Right lobe of liver (tissue), 6 donors: ENCODE measurements at regions not wholly inside any gene's neighbourhood (a gene's known extent, or its start where the extent isn't known, plus 50 kb on each side); places are given as distances from the start of the nearest gene placed in this dataset.

Source experiments
- ATAC-seq, 4 donors: fragments of 200-7000 bp; cut with Tn5 transposase; one replicate each; pipeline ENCODE4 v1.9.1; 2020; ENCODE audit warnings: mild to moderate bottlenecking in 4 of 4, moderate library complexity in 4 of 4
- DNase-seq, 3 donors: peaks; one replicate each; pipeline ENCODE4 v3.0.0-alpha.2; 2020
- H3K27ac ChIP-seq, 3 donors: fragments of 200-600 bp; one replicate each; pipeline ENCODE4 v1.8.0; 2022
- H3K27me3 ChIP-seq, 2 donors: fragments of 200-600 bp; one replicate each; pipeline ENCODE4 v1.8.0; 2022
- H3K36me3 ChIP-seq, 4 donors: fragments of 200-600 bp; sonication (generic) in 1 of 4; one replicate each; pipeline versions ENCODE4 v1.5.1 to v1.8.0; 2017 to 2022; ENCODE audit warnings: control low read depth in 1 of 4
- H3K4me1 ChIP-seq, 4 donors: fragments of 200-600 bp; sonication (generic) in 1 of 4; one replicate each; pipeline versions ENCODE4 v1.5.1 to v1.8.0; 2017 to 2022; ENCODE audit warnings: control low read depth in 1 of 4
- H3K4me3 ChIP-seq, 3 donors: fragments of 200-600 bp; one replicate each; pipeline ENCODE4 v1.8.0; 2022
- H3K9me3 ChIP-seq, 4 donors: fragments of 200-600 bp; sonication (generic) in 1 of 4; one replicate each; pipeline versions ENCODE4 v1.5.1 to v1.8.0; 2017 to 2022; ENCODE audit warnings: control low read depth in 1 of 4
- POLR2A ChIP-seq: fragments of 450-650 bp; IDR thresholded peaks from one replicate; pipeline ENCODE4 v1.6.1; 2017; ENCODE audit warnings: antibody characterized with exemption, mild to moderate bottlenecking
- WGBS: methylation state at CpG from one replicate; pipeline ENCODE4 v1.1.6; 2018; ENCODE audit warnings: low coverage, low lambda C conversion rate; ENCODE audit not compliant: insufficient coverage; ENCODE audit errors: missing lambda C conversion rate; 5-methylcytosine and 5-hydroxymethylcytosine counted together
- intact Hi-C, 2 donors: fragments of 100-400 bp; cut with DNase I; formaldehyde crosslinking; loops; one replicate each; pipeline versions ENCODE4 v1.11.2 to v1.14.1; 2022
- TF ChIP-seq, protein P1 (sequence below), 4 donors: fragments of 200-600 bp in 3 of 4; fragments of 450-650 bp in 1 of 4; IDR thresholded peaks; one replicate each; pipeline versions ENCODE4 v1.5.1 to v1.8.0; 2016 to 2022; ENCODE audit warnings: antibody characterized with exemption in 4 of 4, mild to moderate bottlenecking in 2 of 4
- donor health status: DM: no; HTN: yes; CAD: no.
- donor health status: DM: no; HTN: no; CAD: no.
- donor health status: DM: no; HTN: no; CAD: no.
- donor health status: DM: no; HTN: yes; CAD: no.
- donor health status: DM: no; HTN: yes; CAD: no.

DNA sequence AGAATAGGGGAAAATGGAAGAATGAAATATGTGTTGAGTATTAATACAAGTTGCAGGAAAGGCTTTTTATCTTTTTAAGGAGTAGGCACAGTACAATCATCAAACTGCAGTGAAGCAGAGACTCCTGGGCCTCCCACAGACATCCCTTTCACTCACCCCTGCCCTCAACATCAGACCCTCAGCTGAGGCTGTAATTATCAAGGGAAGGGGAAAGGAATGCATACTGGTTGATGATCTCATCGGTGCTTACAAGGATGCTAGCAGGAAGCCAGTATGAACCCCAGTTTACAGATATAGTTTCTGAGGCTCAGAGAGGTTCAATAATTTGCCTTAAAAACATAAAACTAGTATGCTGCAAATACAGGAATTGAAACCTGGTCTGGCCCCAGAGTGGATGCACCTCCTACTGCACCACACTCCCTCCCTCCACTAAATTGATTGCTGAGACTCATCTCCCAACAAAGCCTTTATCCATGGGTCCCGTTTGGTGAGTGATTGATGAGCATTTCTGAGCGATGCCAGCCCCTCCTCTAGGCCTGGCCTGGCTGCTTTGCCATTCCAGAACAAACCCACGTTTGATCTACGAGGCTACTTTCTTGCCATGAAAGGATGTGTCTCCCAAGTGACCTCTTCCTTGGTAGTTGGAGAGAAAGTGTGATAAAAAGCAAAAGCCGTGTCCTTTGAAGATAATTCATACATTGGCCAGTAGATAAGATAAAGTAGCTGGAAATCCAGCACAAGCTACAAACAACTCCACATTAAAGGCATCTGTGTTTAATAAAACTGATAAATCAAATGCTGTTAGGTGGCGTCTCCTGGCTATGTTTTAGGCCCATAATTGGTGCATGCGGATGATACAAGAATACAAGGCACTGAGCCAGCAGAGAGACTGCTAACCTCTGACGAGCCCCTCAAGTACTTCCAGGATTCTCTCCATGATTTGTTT lies 233.9 kb upstream of the CAMK1G start:
- Histone ChIP-seq H3K27me3 (no peaks in the 10 kb centered on the region), H3K27ac (no peak overlapping the region), H3K4me3 (no peak overlapping the region), H3K9me3 (no peaks in the 10 kb centered on the region), H3K4me1 (no peaks in the 10 kb centered on the region), H3K36me3 (no peaks in the 10 kb centered on the region)
- no peak for TF ChIP-seq POLR2A
- TF ChIP-seq, protein P1, sequence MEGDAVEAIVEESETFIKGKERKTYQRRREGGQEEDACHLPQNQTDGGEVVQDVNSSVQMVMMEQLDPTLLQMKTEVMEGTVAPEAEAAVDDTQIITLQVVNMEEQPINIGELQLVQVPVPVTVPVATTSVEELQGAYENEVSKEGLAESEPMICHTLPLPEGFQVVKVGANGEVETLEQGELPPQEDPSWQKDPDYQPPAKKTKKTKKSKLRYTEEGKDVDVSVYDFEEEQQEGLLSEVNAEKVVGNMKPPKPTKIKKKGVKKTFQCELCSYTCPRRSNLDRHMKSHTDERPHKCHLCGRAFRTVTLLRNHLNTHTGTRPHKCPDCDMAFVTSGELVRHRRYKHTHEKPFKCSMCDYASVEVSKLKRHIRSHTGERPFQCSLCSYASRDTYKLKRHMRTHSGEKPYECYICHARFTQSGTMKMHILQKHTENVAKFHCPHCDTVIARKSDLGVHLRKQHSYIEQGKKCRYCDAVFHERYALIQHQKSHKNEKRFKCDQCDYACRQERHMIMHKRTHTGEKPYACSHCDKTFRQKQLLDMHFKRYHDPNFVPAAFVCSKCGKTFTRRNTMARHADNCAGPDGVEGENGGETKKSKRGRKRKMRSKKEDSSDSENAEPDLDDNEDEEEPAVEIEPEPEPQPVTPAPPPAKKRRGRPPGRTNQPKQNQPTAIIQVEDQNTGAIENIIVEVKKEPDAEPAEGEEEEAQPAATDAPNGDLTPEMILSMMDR (IDR thresholded peaks at IDR 0.05) = no peak
- ATAC-seq = no peak
- DNase-seq = no peak
- intact Hi-C loops = no loop called here
- WGBS = 47% methylated on average over 9 of the region's 9 CpGs

- no peaks in the 10 kb centered on the region for H3K9me3 ChIP-seq
- H3K27me3 ChIP-seq = no peaks in the 10 kb centered on the region
- WGBS = 65% methylated on average over 3 of the region's 3 CpGs
- no peaks in the 10 kb centered on the region for H3K36me3 ChIP-seq
- no peak overlapping the region for H3K27ac ChIP-seq
- no peak for DNase-seq
- TF ChIP-seq, protein P1 (IDR thresholded peaks at IDR 0.05) = no peak
- TF ChIP-seq POLR2A = no peak
- intact Hi-C loops = no loop called here
- H3K4me3 ChIP-seq = no peak overlapping the region
- no peak for ATAC-seq
- no peaks in the 10 kb centered on the region for H3K4me1 ChIP-seq
These were observed 230.5 kb upstream of the CAMK1G start for GRCh38 chr1:209353053-209353452.

GRCh38 chr1:209354111-209354839 lies 229.2 kb upstream of the CAMK1G start:
- no peaks in the 10 kb centered on the region for H3K27me3 ChIP-seq
- no peaks in the 10 kb centered on the region for H3K9me3 ChIP-seq
- H3K4me1 ChIP-seq = no peaks in the 10 kb centered on the region
- no peak overlapping the region for H3K27ac ChIP-seq
- H3K4me3 ChIP-seq = no peak overlapping the region
- WGBS = 52% methylated on average over 19 of the region's 20 CpGs
- ATAC-seq = peak; percentile 94 to 97 (median 96)
- TF ChIP-seq, protein P1 (IDR thresholded peaks at IDR 0.05) = peak; percentile 58 to 87 (median 81)
- no peak for TF ChIP-seq POLR2A
- DNase-seq = peak; percentile 57 to 71 (median 65)
- H3K36me3 ChIP-seq = no peaks in the 10 kb centered on the region
- intact Hi-C loops = no loop called here

DNA sequence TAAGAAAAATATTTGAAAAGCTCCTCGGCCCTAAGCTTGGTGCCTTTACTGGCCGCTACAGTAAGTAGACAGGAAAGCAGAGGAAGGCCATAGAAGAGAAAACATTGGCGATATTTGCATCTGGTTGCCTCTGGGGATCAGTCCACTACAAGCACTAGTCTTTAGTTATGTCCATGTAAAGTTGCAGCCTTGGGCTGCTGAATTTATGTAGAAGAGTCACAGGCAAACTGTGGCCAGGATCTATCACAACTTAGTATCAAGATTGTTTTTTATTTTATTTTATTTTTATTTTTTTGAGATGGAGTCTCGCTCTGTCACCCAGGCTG lies 228.7 kb upstream of the CAMK1G start:
- no peaks in the 10 kb centered on the region for H3K4me1 ChIP-seq
- intact Hi-C loops = no loop called here
- no peak overlapping the region for H3K27ac ChIP-seq
- H3K36me3 ChIP-seq = no peaks in the 10 kb centered on the region
- no peaks in the 10 kb centered on the region for H3K27me3 ChIP-seq
- no peak for ATAC-seq
- WGBS = 60% methylated on average over 2 of the region's 4 CpGs
- no peak for TF ChIP-seq POLR2A
- TF ChIP-seq, protein P1 (IDR thresholded peaks at IDR 0.05) = no peak
- no peaks in the 10 kb centered on the region for H3K9me3 ChIP-seq
- no peak for DNase-seq
- no peak overlapping the region for H3K4me3 ChIP-seq
